GM19468 (cell line): ENCODE measurements at regions not wholly inside any gene's neighbourhood (a gene's known extent, or its start where the extent isn't known, plus 50 kb on each side); places are given as distances from the start of the nearest gene placed in this dataset.

Experiments used
- ATAC-seq: cut with Tn5 transposase; IDR thresholded peaks from one replicate; pipeline ENCODE4 v1.9.1; 2021; ENCODE audit warnings: mild to moderate bottlenecking, moderate library complexity, moderate number of reproducible peaks; ENCODE audit not compliant: unreplicated experiment; ENCODE audit errors: extremely low read depth

DNA sequence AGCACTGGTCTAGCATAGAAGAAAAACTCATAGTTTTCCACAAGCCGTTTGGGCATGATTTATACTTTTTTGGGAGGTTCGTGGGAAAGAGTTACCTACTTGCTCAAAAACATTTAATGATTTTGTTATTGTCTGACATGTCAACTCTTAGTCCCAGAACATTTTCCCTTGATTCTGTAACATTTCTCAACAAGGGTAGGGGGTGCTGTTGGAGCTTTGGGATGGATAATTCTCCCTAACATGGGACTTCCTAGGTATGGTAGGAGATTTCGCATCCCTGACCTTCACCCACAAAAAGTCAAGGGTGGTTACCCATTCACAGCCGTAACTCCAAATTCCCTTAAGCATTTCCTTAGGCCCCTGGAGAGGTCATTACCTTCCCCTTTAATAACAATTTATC lies 378.0 kb downstream of the YTHDC2 start:
- no peak for ATAC-seq

DNA sequence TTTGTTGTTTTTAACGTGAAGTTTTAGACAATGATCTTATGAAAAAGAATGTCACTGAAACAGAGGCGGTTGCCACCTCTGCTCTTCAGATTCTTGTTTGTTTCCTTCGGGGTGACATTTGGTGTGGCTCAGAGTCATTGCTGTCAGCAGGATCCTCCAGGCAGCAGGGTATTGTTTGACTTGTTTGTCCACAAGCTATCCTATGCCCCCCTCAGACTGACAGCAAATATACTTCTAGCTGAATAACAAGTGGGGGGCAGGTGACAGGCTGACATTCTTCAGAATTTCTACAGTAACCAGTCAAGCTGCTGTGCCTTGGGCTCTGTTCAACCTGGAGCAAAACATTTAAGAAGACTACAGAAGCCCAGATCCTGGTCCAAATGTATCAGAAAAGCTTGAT lies 383.3 kb downstream of the YTHDC2 start:
- no peak for ATAC-seq

DNA sequence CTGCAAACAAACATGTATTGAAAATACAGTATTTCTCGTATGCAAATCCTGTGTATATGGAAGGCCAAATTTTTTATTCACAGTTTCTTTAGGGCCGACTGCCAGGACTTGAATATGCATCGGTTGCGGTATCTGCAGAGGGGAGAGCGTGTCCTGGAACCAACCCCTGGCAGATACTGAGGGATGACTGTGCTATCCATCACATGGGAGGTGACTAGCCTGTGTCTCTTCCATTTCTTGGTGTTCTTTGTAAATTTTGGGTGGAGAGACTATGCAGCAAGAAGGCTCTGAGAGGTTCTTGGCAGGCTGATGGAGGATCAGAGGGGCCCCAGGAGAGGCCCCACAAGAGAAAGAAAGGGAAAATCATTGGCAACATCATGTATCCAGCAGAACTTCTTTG lies 384.3 kb downstream of the YTHDC2 start:
- no peak for ATAC-seq

DNA sequence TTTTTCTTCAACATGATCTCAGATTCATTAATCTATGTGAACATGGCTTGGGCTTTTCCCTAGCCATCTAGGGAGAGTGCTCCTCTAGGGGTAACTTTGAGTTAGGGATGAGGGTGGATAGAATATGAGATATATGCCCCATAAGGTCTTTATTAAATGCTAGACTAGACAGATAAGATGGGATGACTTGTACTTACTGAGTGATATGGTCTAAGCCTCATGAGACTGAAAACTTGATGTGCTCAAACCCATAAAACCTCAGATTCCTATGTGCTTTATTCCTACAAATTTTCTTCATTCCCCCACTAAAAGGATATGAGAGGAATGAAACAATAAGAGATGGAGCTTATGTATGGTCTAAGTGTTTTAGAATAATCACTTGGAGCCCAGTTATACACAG lies 386.6 kb downstream of the YTHDC2 start:
- ATAC-seq = no peak

DNA sequence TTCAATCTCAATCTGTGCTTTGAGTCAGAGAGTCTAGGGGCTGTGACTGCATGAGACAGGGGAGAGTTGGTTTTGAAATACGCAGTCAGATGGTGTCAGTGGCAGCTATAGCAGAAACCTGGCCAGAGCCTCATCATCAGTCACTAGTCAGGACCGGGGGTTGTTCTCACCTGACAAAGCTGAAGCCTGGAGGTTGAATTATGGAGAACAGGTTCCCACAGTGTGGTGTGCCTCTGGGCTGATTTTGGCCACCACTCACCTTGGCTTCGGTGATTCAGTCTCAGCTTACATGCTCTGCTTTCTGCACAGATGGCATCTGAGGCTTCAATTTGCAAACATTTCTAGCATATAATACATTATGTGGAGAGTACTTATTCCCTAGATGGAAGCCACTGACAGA lies 387.3 kb downstream of the YTHDC2 start:
- no peak for ATAC-seq

DNA sequence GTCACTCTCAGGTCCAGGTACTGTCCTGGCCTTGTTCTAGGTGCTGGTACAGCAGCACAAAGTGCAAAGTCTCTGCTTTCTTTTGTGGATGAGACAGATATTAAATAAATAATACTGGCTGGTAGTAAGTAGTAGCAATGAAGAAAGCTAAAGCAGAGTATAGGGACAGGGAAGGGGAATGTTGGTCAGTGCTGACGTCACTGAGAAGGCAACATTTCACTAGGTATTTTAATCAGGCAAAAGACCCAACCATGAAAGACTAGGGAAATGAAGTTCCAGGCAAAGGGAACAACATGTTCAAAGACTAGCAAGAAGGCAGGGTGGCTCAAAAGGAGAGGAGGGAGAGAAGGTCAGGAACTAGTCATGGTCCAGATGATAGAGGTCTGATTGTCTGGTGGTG lies 388.2 kb downstream of the YTHDC2 start:
- no peak for ATAC-seq

DNA sequence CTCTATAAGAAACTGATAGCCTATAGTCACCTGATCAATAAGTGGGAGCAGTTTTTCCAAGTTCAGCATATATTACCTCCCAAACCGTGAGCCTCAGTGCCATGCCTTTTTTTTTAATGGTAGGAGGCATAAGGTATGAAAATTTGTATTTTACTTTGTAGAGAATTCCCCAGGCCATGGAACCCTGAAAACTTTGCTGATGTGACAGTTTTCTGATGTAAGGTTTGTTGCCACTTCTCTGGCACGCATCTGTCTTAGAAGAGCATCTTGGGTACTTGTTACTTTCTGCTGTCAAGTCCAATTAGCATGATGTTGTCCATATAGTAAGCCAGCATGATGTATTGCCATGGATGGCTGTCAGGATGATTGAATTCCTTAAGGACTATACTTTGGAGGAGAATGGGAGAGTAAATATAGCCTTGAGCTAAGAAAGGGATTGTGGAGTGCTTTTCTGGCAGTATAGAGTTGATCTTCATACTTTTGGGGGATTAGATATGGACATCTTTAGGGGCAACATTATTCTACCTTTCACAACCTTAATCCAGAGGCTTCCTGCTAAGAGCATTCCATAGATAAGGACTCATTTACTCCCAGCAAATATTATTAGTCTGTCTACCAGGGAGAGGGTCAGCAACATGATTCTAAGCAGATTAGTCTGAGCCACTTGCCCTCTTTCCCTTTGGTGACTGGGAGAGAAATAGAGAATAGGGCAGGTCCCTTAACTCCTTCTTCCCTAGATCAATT lies 389.6 kb downstream of the YTHDC2 start:
- ATAC-seq = no peak

DNA sequence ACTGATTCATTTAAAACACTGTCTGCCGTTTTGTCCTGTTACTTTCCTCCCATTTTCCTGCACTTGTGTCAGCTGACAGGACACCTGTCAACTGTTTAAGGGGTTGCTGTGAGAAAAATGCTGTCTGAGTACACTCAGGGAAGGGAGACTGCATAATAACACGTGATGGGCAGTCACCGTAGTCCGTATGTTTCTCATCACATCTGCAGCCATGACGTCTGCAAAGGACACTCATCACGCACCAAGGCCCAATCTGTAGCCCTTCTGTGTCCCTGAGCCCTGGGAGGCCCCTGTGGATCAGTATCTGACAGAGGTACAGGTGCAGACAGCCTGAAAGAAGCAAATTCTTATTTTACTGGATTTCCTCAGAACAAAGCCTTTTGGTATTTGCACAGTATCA lies 396.3 kb downstream of the YTHDC2 start:
- no peak for ATAC-seq

DNA sequence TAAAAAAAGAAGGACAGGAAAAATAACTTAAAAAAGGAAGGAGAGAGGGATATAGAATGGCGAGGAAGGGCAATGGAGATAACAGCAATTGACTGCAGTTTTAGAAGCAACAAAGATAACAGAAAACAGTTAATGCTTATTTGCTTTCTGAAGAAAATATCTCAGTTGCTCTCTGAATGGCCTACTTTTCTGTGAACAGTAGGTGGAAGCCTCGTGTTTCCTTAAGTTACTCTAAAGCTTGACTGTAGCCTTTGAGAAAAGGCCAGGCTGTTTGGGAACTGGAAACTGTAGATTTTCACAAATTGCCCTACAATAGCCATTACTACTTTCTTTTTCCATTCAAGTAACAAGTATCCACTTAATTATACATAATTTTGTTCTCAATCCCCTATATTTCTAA lies 404.5 kb downstream of the YTHDC2 start:
- no peak for ATAC-seq

DNA sequence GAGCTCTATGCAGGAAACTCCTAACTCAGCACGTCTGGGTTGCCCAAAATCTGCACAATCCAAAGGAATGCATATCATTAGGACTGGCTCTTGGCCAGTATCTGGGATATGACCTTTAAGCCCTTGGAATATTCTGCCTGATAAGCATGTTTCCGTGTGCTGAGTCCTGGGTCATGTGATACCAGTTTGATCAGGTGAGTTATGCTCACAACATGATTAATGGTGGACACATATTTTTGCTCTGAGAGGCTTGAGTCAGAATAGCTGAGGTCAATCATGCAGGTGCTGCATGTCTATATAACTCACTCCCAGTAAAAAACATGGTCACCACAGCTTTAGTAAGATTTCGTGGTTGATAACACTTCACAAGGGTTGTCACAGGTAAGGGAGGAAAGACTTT lies 408.8 kb downstream of the YTHDC2 start:
- ATAC-seq = no peak

DNA sequence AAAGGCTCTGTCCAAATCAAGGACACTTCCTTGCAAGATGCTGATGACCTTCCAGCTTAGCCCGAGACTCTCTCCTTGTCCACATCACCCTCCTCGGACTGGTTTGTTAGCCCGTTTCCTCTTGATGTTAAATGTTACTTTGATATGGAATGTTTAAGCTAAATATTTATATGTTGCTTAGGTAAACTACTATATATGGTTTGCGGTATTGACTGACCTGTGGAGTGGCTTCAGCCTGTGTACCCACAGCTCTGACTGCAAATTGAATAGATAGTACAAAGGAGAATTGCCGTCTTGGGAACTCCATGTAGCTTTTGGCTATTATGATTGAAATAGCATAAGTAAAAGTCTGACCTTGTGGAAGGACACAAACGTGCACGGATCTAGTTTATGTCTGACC lies 422.0 kb downstream of the YTHDC2 start:
- no peak for ATAC-seq

DNA sequence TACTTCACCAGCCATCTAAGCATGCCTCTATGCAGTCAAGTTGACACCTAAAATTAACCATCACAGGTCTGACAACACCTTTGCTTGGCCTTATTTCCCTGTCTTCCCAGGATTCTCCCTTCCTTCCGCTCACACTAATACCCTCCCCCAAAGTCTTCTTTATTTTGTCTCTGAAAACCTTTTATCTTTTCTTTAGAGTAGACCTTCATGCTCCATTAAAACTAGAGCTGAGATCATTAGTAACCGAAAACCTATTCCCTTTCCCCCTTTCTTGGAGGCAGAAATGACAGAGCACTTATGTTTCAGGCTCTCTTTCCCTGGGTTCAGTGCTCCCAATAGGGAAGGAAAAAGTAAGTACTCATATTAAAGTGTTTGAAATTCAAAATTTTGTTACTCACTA lies 423.8 kb downstream of the YTHDC2 start:
- ATAC-seq = no peak

DNA sequence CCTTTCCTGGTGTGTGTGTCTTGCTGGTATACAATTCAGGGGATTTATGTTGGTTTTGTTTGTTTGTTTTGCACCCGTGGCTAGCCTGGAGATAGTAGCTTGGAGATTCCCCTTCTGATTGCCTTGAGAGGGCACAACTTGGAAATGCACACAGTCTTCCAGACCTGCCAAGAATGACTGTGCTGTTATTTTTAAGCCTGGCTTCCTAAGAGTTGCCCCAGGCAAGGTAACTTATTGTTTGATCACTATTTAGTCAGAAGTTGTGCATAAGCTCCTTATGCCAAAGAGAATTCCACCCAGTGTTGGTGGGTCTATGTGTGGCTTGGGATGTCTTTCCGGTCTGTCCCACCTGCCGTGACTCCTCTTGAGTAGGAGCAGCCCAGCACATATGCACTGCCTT lies 421.9 kb upstream of the KCNN2 start:
- no peak for ATAC-seq

DNA sequence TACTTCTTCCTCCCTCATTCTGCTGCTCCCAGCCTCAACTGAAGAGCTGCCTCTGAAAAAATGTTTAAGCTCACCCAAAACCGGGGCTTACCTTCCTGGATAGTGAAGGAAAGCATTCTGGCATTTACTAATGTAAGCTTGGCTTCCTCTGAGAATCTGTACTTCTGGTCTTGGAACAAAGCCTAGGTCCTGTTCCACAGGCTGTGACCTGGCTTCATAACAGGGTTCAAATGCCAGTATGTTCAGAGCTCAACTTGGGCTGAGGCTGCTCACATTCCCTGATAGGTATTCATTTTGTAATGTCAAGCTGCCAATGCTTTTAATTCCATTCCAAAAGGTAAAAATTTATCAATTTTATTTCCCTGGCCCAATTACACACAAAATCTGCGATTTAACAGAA lies 411.7 kb upstream of the KCNN2 start:
- ATAC-seq = no peak

DNA sequence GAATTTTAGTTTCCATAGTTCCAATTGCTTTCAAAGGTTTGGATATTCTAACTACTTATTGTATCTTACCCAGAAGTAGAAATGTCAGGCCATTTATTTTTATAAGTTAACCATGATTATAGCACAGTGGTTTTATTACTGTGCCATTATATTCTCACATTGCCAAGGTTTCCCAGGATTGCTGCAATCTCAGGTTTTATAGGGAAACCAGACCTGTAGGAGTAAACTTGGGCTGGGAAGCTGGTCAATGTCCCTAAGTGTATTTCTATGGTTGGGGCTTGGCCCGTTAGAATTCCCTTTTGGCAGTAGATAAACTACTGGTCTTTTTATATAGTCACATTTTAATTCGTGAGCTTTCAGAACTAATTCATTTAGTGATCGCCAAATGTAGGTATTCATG lies 396.6 kb upstream of the KCNN2 start:
- no peak for ATAC-seq

DNA sequence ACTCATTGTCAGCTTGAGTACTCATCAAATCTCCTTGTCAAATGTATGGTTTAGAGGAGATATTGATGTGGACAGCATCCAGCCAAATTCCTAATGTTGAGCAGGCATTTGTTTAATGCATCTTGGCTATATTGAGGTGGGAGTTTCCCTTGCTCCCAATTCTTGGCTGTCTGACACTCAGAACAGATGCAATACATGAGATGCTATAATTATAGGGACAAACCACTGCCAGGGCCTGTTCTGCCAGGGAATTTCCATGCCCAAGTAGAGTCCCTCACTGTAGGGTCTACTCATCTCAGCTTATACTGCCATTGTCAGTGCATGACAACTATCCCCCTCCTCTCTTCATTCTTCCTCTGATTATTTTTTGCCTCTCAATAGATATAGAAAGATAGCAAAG lies 392.0 kb upstream of the KCNN2 start:
- no peak for ATAC-seq

DNA sequence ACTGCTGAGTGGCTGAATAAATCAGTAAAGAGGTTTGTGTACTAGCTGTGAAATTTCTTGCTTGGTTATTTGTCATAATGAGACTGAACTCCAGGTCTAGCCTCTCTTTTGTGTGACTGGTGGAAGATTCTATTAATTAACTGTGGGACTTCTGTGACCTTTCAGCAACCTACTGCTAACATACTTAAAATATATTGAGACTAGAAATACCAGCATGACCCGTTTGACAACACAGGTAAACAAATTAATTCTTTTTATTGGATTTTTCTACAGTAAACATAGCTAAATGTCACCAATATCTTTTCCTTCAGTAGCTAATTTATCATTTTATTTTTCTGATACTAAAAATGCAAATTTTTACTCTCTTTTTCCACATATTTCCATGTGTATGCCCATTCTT lies 390.4 kb upstream of the KCNN2 start:
- ATAC-seq = no peak

DNA sequence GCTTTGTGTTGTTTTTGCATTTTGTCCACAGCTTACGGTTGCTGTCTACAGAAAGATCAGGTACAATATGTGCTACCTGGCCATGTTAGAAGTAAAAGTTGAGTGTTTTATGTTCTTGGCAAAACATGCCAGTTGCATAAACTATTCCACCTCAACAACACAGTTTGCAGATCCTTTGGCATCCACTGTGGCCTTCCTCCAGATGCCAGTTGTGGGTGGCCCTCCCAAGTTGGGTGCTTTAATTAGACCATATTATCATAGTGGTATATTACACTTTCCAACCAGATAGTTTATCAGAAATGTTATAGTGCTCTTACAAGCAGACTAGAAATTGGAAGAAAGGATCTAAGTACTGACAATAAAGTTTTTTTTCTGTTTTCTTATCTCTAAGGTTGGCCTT lies 386.9 kb upstream of the KCNN2 start:
- ATAC-seq = no peak

DNA sequence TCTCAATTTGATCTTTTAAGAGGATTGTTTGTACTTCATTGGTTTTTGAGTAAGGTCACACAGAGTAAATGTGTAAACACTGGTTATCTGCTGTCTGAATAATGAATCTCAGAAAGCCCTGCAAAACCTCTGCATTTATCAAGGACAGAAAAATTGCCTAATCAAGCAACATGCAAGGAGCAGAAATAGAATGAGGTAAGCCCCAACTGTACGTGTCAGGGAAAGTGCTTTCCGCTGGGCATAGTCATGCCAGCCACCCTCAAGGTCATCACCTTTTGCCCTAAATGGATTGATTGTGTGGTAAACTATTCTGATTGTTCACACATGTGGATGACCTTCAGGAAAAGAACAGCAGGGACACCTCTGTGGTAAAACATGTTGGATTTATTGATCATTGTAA lies 376.9 kb upstream of the KCNN2 start:
- ATAC-seq = no peak

DNA sequence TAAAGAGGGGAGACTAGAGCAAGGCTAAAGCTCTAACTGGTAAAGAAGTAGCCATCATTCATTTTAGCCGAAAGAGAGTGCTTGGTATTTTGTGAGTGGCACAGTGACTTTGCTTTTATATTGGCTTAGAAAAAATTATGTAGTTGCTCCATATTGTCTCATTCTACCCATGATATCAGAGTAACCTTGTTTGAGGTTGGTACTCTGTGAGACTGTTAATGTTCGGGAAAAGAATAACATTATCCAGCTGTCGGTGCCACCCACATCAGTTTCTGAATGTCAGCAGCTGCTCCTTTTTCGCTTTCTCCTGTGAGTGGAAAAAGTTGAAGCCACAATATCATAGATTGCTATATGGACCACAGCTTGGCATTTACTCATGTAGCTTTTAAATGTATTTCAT lies 376.4 kb upstream of the KCNN2 start:
- ATAC-seq = no peak

DNA sequence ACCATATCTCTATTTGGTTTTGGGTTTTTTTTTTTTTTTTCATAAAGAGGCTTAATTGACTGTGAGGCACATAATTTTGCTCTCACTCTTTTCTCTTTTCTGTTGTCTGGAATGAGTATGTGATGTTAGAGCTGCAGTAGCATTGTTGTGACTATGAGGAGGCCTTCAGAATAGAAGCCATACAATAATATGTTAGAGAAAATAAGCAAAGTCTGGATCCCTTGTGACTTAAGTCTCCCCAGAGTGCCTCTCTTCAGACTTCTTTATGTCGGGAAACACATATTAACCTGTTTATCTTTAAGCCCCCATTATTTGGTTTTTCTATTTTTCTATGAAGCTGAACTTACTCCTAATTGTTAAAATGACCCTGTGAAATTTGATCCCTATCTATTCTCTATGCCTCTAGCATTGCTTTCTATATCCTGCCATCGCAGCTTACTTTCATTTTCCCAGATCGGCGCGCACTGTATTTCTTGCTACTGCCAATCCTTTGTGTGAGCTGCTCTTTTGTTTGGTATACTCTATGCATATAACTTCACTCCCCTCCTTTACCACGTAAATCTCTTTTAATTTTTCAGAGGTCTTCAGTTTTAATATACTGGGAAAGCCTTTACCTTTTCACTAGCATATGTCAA lies 372.5 kb upstream of the KCNN2 start:
- ATAC-seq = no peak

DNA sequence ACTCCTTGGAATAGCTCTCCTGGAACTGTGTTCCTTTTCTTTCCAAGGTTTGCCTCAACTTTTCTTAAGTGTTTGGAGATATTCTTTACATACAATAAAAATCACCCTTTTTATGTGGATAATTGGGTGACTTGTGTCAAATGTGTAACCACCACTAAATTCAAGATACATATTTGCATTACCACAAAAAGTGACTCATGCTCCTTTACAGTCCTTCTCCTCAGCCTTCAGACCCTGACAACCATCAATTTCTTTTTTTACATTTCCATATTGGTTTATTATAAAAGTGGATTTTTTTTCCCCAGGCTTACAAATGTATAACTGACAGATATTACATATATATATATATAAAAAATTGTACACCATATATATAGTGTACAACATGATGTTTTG lies 372.0 kb upstream of the KCNN2 start:
- no peak for ATAC-seq
